Panc1 (cell line): ENCODE measurements at regions not wholly inside any gene's neighbourhood (a gene's known extent, or its start where the extent isn't known, plus 50 kb on each side); places are given as distances from the start of the nearest gene placed in this dataset.

Source experiments
- POLR2AphosphoS5 ChIP-seq: IDR thresholded peaks from 2 replicates; pipeline ENCODE4 v1.6.1; 2012; ENCODE audit warnings: mild to moderate bottlenecking, low read depth, low read length, moderate library complexity
- SIN3A ChIP-seq: IDR thresholded peaks from 2 replicates; pipeline ENCODE4 v1.6.1; 2012; ENCODE audit warnings: low read depth, mild to moderate bottlenecking, low read length, moderate library complexity, borderline replicate concordance; ENCODE audit not compliant: insufficient read depth
- TF ChIP-seq, protein P1 (sequence below): fragments of 450-650 bp; IDR thresholded peaks from 2 replicates; pipeline ENCODE4 v1.5.1; 2017; ENCODE audit warnings: mild to moderate bottlenecking
- TF ChIP-seq, protein P2 (sequence below), 2 experiments: IDR thresholded peaks; 2 replicates each; pipeline ENCODE4 v1.6.1; 2011 to 2012; ENCODE audit warnings: low read depth in 2 of 2, control low read depth in 1 of 2, low read length in 1 of 2, mild to moderate bottlenecking in 1 of 2, moderate library complexity in 1 of 2; ENCODE audit not compliant: insufficient read depth in 1 of 2

DNA sequence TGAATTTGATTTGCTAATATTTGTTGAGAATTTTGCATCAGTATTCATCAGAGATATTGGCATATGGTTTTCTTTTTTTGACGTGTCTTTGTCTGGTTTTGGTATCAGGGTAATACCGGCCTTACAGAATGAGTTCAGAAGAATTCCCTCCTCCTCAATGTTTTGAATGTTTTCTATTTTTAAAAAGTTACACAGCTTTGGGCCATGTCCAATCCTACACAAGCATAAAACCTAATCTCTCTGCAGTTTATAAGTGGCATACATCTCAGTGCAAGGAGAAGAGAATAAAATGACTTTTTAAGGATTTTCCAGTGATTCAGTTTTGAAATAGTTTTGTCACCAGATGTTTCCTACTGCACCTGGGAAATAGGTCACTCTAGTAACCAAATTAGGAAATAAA, 185.5 kb downstream of the COL12A1 start:
- TF ChIP-seq, protein P1, sequence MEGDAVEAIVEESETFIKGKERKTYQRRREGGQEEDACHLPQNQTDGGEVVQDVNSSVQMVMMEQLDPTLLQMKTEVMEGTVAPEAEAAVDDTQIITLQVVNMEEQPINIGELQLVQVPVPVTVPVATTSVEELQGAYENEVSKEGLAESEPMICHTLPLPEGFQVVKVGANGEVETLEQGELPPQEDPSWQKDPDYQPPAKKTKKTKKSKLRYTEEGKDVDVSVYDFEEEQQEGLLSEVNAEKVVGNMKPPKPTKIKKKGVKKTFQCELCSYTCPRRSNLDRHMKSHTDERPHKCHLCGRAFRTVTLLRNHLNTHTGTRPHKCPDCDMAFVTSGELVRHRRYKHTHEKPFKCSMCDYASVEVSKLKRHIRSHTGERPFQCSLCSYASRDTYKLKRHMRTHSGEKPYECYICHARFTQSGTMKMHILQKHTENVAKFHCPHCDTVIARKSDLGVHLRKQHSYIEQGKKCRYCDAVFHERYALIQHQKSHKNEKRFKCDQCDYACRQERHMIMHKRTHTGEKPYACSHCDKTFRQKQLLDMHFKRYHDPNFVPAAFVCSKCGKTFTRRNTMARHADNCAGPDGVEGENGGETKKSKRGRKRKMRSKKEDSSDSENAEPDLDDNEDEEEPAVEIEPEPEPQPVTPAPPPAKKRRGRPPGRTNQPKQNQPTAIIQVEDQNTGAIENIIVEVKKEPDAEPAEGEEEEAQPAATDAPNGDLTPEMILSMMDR = no peak
- TF ChIP-seq, protein P2, sequence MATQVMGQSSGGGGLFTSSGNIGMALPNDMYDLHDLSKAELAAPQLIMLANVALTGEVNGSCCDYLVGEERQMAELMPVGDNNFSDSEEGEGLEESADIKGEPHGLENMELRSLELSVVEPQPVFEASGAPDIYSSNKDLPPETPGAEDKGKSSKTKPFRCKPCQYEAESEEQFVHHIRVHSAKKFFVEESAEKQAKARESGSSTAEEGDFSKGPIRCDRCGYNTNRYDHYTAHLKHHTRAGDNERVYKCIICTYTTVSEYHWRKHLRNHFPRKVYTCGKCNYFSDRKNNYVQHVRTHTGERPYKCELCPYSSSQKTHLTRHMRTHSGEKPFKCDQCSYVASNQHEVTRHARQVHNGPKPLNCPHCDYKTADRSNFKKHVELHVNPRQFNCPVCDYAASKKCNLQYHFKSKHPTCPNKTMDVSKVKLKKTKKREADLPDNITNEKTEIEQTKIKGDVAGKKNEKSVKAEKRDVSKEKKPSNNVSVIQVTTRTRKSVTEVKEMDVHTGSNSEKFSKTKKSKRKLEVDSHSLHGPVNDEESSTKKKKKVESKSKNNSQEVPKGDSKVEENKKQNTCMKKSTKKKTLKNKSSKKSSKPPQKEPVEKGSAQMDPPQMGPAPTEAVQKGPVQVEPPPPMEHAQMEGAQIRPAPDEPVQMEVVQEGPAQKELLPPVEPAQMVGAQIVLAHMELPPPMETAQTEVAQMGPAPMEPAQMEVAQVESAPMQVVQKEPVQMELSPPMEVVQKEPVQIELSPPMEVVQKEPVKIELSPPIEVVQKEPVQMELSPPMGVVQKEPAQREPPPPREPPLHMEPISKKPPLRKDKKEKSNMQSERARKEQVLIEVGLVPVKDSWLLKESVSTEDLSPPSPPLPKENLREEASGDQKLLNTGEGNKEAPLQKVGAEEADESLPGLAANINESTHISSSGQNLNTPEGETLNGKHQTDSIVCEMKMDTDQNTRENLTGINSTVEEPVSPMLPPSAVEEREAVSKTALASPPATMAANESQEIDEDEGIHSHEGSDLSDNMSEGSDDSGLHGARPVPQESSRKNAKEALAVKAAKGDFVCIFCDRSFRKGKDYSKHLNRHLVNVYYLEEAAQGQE (IDR thresholded peaks at IDR 0.05; ENCODE audit: insufficient read depth in 1 of 2, low read depth in 2 of 2, low read length in 1 of 2) = no peak
- TF ChIP-seq POLR2AphosphoS5 (no peak), SIN3A (no peak)
